HG03378 (cell line): ENCODE measurements at regions not wholly inside any gene's neighbourhood (a gene's known extent, or its start where the extent isn't known, plus 50 kb on each side); places are given as distances from the start of the nearest gene placed in this dataset.

Source experiments
- ATAC-seq: cut with Tn5 transposase; IDR thresholded peaks from one replicate; pipeline ENCODE4 v1.9.1; 2021; ENCODE audit warnings: mild to moderate bottlenecking, moderate library complexity; ENCODE audit not compliant: unreplicated experiment

DNA sequence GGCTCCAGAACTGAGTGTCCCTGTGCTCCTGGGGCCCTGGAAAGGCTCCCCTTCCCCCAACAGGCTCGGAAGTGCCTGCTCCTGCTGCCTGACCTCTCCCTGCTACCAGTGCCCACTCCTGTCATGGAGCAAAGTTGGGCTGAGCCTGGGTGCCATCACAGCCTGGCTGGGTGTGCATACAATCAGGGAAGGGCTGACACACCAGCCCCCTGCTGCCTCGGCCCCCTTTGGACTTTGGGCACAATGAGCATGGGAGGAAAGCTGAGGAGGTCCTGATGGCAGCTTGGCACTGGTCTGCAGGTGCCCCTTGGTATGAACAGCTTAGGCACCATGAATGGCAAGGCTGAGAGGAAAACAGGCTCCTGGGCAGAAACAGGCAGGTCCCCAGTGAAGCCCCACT lies 405.0 kb downstream of the PID1 start:
- no peak for ATAC-seq

DNA sequence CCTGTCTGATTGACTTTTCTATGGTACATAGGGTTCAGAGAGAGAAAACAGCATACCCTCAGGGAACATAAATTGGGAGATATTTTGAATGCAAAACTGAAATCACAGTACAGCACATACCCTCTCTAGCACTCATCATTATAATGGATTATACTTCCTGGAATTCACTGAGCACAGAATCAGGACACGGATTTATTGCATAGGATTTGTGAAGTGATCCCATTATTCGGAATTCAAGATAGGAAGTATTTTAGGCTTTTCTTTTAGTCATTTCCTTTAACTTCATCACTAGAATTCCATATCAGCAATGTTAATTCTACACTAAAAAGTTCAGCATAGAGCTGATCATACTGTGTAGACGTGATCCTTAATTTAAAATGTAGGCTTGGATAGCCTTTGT lies 407.0 kb downstream of the PID1 start:
- no peak for ATAC-seq

DNA sequence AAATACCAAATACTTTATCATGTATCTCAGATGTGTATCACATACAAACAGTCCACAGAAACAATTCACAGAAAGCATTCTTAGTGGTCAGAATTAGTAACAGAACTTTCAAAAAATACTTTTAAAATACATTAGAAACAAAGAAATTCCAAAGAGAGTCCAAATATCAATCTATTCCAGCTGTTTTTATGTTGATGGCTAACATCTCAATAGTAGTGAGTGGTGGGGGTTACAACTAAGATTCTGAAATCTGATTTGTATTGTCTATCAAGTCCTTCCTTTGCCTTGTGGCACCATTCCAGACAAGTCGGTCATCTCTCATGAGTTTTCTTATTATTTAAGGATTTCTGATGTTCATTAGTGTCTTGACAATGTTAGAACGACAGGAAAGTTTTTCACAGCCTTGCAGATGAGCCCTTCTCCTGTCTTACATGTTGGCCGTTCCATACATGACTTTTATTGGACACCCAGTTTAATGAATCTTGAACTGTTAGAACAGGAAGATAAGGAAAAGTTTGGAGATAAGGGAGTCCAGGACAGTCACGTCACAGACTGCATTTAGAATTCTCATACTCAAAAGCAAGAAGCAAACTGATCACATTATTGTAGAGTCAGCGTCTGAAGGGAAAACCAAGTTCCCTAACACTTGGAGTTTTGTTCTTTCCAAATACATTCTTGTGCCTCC lies 410.3 kb downstream of the PID1 start:
- ATAC-seq: no peak

DNA sequence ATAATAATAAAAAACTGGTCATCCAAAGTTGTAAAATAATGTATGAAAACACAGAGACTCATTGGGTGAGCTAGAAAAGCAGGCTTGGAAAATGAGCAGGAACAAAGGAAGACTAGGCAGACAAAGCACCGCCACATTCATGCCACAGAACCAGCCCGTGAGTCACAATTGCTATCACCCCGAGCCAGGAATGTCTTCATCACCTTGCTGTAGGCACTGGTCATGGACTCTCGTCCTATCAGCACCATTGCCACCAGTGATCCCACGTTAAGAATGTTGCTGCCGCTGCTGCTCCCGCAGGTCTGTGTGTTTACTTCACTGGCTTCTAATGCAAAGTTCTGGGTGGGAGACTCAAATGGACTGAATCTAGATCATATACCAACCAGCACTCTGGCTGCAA lies 417.9 kb downstream of the PID1 start:
- no peak for ATAC-seq

DNA sequence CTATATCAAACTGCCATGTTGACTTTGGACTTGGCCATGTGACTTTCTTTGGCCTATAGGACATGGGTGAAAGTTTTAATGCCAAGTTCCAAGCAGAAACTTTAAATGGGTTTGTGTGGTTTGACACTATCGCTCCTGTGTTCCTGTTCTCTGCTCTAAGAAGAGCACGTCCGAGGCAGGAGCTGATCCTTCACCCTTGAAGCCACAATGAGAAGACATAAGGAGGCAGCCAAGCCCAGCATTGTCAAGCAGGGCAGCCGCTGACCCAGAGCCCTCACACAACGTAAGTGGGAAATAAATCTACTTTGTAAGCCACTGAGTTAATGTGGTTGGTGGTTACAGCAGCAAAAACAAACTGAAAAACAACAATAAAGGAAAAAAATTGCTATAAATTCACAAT lies 422.4 kb downstream of the PID1 start:
- no peak for ATAC-seq

DNA sequence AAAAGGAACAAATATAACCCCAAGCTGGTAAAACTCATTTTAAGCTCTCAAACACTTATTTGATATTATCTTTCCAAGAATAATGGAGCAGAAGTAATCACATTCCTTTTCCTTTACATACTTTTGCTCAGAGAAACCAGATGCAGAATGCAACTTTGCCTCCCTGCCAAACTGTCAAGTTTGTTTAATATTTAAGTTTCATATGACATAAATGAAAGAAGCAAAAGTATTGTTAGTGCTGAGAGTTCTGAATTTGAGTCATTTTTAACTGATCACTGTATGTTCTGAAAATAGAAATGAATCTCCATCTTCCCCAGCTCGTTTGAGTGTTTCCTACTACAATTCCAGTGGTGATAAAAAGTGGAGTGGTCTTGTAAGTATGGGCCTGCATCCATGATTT lies 423.4 kb downstream of the PID1 start:
- no peak for ATAC-seq

DNA sequence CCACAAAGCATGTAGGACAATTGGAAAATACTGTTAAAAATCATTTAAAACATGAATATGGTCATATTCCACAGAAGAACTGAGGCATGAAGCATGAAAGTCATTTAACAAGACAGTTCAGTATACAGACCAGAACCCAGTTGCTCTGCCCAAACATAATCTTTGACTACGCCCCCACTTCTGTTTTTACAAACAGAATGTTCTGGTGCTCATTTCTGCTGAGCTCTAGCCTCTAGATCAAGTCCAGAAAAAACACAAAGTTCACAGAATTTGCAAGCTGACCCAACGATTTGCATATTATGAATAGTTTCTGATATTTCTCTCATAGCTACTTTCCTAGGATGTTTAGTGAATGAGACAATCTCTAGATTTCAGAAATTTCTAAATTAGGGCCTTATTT lies 424.9 kb downstream of the PID1 start:
- no peak for ATAC-seq

DNA sequence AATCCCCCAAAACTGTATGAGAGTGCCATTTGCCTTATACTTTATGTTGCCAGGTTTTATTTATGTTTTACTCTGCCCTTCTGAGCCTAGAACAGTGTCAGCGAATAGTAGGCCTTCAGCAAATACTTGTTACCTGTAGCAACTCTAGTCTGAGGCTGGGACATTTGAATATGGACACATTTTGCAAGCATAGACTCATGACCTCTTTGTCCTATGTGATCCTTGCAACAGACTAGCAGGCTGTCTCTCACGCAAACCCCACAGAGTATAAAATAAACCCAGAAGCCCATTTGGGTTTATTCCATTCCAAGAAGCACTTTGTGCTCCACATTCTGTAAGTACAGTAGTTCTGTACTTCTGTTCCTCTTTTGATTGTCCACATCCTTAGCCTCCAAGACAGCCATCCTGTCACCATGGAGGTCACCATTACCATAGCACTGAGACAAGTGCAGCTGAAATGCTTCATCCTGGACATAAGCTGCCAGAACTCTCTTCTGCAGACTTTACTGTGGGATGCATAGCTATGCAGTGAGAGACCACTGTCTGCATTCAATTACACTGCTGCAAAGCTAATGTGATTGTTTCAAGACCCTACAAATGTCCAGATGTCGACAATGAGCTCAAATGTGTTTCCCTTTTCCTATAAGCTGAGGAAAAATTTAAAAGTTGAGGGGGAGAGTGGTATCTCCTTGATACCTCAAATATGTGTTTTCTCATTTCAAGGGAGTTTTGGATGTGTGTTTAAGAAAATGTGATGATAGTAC lies 425.7 kb downstream of the PID1 start:
- ATAC-seq: no peak

DNA sequence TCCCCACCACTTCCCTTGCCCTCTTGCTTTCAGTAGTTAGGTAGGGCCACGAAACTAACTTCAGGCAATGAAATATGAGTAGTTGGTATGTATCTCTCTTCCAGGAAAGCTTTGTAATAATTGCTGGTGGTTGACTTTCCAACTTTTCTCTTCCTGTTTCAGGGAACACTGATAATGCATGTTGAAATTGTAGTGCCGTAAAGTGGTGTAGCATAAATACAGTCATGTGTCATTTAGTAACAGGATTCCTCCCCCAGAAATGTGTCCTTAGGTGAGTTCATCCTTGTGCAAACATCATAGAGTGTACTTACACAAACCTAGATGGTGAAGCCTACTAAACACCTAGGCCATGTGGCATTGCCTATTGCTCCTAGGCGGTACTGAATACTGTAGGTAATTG lies 429.2 kb downstream of the PID1 start:
- no peak for ATAC-seq

DNA sequence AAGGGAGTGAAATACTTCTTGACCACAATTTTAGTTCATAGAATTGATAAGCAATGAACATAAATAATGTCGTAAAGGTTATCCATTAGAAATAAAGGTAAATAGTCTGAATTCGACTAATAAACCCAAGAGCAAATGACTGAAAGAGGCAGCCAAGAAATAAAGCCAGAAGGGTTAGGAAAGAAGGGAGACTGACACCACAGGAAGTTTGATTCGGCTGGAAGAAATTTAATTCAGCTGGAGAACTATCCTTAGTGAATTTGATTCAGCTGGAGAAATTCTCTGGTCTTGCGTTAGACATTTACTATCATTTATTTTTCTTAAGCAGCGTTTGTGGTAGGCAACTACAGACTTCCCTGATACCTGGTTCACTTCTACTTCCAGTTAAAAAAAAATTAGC lies 429.6 kb downstream of the PID1 start:
- ATAC-seq: no peak

DNA sequence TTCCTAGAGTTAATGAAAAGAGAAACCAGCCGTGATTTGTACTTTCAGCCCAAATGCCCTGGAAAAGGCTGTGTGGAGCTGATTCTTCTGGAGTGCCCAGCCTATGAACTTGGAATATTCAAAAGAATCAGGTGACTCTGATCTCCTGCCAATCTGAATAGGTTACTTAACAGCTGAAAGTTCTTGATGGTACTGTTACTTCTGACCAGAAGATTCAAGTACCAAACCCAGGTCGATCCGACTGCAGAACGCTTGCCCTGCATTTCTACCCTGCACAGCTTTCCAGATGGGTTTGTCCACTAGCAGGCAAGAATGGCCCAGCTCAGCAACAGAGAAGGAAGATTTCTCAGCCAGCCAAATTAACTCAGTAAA lies 430.4 kb downstream of the PID1 start:
- no peak for ATAC-seq

DNA sequence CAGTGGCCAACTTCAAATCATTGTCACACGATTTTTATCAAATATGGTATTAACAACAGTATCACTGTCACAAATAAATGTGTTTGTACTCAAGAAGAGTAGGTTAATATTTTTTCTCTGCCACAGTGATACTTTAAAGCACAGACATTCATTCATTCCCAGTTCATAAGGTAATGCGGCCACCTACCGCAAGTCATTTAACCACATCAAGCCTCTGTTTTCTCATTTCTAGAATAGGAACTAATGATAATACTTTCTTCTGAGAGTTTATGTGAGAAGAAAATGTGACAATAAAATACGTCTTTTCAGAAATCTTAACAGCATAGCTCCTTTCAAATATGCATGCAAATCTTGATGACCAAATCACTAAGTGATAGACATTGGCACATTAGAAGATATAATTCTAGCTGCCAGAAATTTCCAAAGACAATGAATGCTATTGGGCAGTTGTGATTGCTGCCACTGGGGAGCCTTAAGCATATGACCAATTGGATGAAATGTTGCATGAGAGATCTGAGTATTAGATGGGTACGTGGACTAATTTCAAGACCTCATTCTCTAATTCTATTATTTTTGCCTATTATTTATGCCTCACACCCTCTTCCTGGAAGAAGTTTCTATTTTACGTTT lies 430.9 kb downstream of the PID1 start:
- ATAC-seq: no peak

DNA sequence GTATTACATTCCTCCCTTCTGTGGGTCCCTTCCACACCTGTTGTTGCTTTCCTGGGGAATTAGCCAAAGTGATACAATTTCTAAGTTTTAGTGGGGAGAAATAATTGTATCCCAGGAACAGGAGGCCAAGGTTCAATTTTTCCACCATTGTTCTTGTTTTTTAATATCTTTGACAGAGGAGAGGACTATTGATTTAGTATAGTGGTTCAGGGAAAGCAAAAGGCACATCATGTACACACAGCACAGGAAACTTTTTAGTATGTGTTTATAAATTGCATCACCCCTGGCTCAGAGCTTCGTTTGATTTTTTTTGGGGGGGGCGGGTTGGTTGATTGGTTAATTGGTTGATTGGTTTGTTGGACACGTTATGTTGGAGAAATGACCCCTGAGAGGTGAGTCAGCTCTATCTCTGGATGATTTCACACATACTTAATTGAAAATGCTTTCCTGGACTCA lies 431.6 kb downstream of the PID1 start:
- ATAC-seq: no peak

DNA sequence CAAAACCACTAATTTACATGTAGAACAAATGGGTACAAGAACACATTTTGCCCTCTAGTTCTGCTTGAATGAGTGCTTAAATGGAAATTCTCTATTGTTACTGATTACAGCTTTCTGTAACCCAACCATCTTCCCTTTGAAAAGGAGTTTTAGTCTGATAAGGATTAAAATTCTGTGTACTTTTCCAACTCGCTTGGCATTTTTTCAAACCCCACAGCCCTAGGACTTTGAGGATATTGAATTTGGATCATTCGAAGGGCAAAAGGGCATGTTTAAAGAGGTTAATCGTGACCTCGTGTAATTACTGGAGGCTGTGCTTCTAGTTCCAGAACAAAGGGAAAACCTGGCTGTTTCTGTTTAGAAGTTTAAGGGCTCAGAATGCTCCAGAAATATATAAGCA lies 432.3 kb downstream of the PID1 start:
- ATAC-seq: no peak

DNA sequence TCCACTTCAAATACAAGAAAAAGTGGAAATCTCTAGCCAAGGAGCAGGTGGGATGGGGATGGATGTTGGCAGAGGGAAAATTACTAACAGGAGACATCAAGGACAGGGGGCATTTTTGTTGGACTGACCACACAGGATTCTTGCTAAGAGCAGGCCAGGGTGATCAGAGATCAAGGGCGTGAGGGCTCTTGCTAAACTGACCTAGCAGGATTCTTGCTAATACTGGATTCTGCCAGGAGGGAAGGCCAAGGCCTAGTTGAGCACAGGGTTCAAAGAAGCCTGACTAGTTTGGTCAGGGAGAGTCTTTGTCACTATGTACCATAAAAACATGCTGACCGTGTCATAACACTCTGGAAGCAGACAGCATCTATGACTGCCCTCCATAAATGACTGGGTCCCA lies 442.7 kb downstream of the PID1 start:
- no peak for ATAC-seq

DNA sequence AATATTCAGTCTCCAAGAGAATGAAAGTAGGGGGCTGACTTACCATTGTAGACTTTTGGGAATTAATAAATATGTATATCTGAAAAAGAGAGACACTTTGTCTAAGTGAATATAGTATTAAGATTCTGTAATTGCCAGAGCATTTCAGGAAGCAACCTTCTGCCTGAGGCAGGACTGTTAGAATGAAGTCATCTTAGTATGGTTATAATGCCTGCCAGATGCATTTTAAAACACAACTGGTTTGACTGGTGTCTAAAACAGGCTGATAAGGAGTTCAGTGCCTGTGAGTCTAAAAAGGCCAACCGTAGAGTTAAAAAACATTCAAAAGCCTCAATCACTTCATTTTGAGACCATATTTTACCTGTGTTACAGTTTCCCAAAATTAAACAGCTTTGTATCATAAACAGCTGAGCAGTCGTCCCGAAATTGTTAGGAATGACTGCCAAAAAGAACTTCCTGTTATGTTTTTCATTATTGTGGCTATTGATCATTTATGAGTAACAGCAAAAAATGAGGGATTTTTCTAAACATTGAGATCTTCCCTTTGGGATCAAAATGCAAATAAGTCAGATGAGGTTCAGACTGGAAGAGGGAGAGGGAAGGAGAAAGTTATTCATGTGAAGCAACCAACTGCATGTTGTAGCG lies 443.9 kb downstream of the PID1 start:
- no peak for ATAC-seq

DNA sequence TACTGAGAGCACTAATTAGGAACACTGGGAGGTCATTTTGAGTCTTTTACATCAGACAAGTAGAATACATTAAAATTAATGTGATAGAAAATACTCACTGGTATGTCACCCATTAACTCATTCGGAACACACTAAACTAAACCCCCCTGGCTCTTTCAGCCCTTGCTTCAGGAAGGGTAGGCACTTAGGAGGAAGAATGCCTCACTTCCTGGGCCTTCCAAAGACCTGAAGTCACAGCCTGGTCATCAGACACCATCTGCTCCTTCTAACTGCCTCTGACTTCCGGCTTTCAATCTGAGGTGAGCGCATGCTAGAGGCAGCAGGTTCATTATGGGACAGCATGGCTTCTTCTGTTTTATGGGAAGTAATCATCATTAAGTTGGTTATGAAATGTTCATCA lies 451.4 kb downstream of the PID1 start:
- no peak for ATAC-seq

DNA sequence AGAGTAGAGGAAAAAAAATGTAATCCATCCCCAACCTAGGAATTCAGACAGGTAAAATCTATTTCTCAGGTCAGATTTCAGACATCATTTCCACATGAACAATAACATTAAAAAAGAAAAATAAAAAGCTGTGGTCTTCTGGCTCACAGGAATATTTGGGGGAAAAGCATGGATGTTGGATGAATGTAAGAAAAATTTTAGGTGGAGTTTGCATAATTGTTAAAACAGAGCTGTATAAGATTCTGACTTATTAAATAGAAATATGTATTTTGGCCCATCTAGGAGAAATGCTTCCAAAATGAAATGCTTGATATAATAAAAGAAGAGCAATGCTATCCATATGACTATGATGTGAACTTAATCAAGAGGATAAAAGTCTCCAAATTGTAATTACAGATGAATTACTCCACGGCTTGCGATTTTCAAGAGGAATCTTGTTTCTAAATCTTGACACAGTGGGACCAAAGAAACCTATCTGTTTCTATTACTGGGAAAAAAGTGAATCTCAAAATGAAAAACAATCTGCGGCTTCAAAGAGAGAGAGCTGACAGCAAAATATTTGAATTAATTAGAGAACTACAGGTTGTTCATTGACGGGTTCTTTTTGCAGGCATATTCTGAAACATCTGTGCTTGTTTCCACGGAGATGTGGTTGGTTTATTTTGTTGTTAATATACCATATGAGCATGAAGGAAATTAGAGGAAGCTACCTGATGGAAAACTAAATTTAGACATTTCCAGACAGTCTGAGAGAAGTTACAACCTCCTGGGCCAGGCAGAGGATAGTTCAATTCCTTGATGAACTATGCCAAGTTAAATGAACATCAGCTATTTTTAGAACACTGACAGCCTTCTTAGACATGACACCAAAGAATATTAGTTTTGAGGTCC lies 468.7 kb downstream of the PID1 start:
- ATAC-seq: no peak

DNA sequence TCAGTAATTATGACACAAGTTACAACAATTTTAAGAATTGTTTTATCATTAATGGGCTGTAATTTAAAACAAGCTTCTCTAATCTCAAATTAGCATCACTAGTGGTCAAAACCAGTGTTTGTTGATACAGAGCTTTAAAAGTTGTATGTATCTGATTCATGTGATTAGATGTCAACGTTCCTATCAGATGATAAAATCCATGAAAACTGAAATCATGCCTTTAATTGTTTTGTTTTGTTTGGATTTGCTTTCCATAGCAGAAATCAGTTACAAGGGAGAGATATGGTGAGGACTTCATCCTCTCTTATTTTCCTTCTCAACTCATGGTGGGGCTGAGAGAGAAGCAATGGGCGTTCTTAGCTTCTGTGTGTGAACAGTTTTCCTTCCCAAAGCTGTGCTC lies 469.6 kb downstream of the PID1 start:
- no peak for ATAC-seq

DNA sequence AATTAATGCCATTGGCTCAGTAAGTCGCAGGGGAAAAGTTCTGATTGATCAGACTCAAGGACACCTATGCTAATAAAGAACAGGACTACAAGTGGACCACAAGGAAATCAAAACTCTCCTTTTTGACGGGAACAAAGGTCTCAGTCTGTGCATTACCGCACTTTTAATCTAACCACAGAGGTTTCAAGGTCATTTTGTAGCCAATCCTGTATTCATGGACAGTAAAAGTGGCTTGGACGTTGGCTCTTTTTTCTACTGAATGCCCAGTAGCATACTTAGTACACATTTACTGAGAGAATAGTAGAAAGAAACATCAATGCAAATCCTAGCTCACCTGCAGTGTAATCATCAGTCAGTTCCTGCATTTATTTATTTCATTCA lies 471.9 kb downstream of the PID1 start:
- no peak for ATAC-seq
